ENCODE measurements at regions not wholly inside any gene's neighbourhood (a gene's known extent, or its start where the extent isn't known, plus 50 kb on each side); places are given as distances from the start of the nearest gene placed in this dataset.

DNA sequence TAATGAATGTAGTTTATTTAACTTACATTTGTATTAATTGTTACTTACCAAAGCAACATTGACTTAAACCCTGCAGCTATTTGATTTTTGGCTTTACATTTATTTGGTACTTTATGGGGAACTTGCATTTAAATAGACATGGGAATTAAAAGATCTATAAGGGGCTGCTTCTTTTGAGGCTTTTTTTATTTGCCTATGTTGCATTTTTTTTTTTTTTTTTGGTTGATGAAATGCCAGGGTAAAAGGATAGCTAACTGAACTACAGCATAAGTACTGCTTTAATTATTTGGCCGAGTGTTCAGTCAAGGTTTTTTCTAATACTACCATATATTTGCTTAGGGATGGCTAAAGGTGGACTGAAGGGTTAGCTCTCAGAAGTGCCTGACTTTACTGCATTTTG is 62.5 kb upstream of the CDH4 start:
- Histone ChIP-seq H3K4ac (replicated peaks; ENCODE audit: insufficient read length, low read depth, low read length) (no peak overlapping the region), H3K79me2 (ENCODE audit: control insufficient read depth in 1 of 2, insufficient read depth in 2 of 2, low read length in 2 of 2) (no peaks in the 10 kb centered on the region), H3K79me1 (ENCODE audit: low read depth, low read length) (no peaks in the 10 kb centered on the region), H2BK120ac (replicated peaks; ENCODE audit: low read depth, low read length) (no peak overlapping the region), H3K4me2 (ENCODE audit: insufficient read depth in 1 of 2, low read depth in 2 of 2, low read length in 2 of 2) (no peak overlapping the region), H2AFZ (ENCODE audit: low read length) (no peak overlapping the region), H4K5ac (ENCODE audit: insufficient read length, low read depth, low read length) (no peak overlapping the region), H4K8ac (ENCODE audit: extremely low read depth, insufficient read depth, low read length) (no peak overlapping the region), H3K14ac (ENCODE audit: insufficient read length) (no peak overlapping the region), H3K9ac (replicated peaks in 1 of 4; ENCODE audit: extremely low read depth in 1 of 4, low read depth in 3 of 4, low read length in 3 of 4) (no peak overlapping the region), H3K9me3 (ENCODE audit: insufficient read depth in 2 of 2, low read depth in 1 of 2, low read length in 1 of 2) (no peaks in the 10 kb centered on the region), H2BK20ac (ENCODE audit: low read length) (no peak overlapping the region), H3K27me3 (replicated peaks in 1 of 4; ENCODE audit: control insufficient read depth in 3 of 4, extremely low read depth in 1 of 4, insufficient read depth in 3 of 4, low read length in 3 of 4) (peaks cover 0 to 7% (median 0%) of the 10 kb centered on the region in 4 experiments; a peak in 3 of 7 replicates), H4K91ac (replicated peaks; ENCODE audit: insufficient read length, low read length) (no peak overlapping the region), H3K36me3 (ENCODE audit: control insufficient read depth in 2 of 4, insufficient read depth in 4 of 4, low read length in 3 of 4) (no peaks in the 10 kb centered on the region), H4K20me1 (replicated peaks in 1 of 2; ENCODE audit: control insufficient read depth in 1 of 2, insufficient read depth in 2 of 2, low read length in 2 of 2) (no peaks in the 10 kb centered on the region), H2BK5ac (ENCODE audit: low read depth, low read length) (no peak overlapping the region), H3K27ac (ENCODE audit: low read depth, low read length) (no peak overlapping the region), H3K18ac (ENCODE audit: extremely low read depth, low read length) (no peak overlapping the region), H2BK15ac (ENCODE audit: low read length) (no peak overlapping the region), H3K4me1 (replicated peaks in 1 of 4; ENCODE audit: control insufficient read depth in 3 of 4, insufficient read depth in 4 of 4, low read length in 3 of 4) (peaks cover 0 to 5% (median 1%) of the 10 kb centered on the region in 4 experiments; a peak in 3 of 7 replicates), H3K4me3 (ENCODE audit: extremely low read depth in 1 of 4, insufficient read depth in 2 of 4, low read depth in 3 of 4, low read length in 4 of 4) (no peak overlapping the region), H2BK12ac (ENCODE audit: low read depth, low read length) (no peak overlapping the region), H3K23me2 (ENCODE audit: low read depth, low read length) (no peaks in the 10 kb centered on the region), H3K56ac (replicated peaks; ENCODE audit: insufficient read length, low read depth, low read length) (no peak overlapping the region), H3K23ac (ENCODE audit: insufficient read length) (no peak overlapping the region), H2AK5ac (ENCODE audit: low read depth, low read length) (no peak overlapping the region)
- FAIRE-seq (no peak), DNase-seq (ENCODE audit: low read depth in 1 of 2, low spot score in 2 of 2) (no peak)
- POLR2A ChIA-PET (ENCODE audit: partially characterized antibody): no interaction called here
- TF ChIP-seq BACH1 (IDR thresholded peaks at IDR 0.05; ENCODE audit: low read length) (no peak), CHD1 (IDR thresholded peaks at IDR 0.05; ENCODE audit: low read depth, low read length) (no peak), EZH2 (IDR thresholded peaks at IDR 0.05; ENCODE audit: low read depth, low read length, severe bottlenecking) (no peak), ASH2L (IDR thresholded peaks at IDR 0.05; ENCODE audit: low read length) (no peak), CBX5 (IDR thresholded peaks at IDR 0.05; ENCODE audit: low read depth, low read length) (no peak), KDM1A (IDR thresholded peaks at IDR 0.05; ENCODE audit: borderline replicate concordance, low read length) (no peak), KDM5A (IDR thresholded peaks at IDR 0.05; ENCODE audit: low read length) (no peak), SP4 (IDR thresholded peaks at IDR 0.05; ENCODE audit: low read length) (no peak), CBX8 (IDR thresholded peaks at IDR 0.05; ENCODE audit: borderline replicate concordance, low read depth, low read length) (no peak), SP2 (IDR thresholded peaks at IDR 0.05; ENCODE audit: low read length) (no peak), TCF12 (IDR thresholded peaks at IDR 0.05; ENCODE audit: low read depth, low read length) (no peak), POLR2A (IDR thresholded peaks at IDR 0.05; ENCODE audit: control extremely low read depth in 1 of 2, low read depth in 2 of 2, low read length in 2 of 2) (no peak)
- TF ChIP-seq, protein P1, sequence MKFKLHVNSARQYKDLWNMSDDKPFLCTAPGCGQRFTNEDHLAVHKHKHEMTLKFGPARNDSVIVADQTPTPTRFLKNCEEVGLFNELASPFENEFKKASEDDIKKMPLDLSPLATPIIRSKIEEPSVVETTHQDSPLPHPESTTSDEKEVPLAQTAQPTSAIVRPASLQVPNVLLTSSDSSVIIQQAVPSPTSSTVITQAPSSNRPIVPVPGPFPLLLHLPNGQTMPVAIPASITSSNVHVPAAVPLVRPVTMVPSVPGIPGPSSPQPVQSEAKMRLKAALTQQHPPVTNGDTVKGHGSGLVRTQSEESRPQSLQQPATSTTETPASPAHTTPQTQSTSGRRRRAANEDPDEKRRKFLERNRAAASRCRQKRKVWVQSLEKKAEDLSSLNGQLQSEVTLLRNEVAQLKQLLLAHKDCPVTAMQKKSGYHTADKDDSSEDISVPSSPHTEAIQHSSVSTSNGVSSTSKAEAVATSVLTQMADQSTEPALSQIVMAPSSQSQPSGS (IDR thresholded peaks at IDR 0.05; ENCODE audit: low read length): no peak
- TF ChIP-seq, protein P2, sequence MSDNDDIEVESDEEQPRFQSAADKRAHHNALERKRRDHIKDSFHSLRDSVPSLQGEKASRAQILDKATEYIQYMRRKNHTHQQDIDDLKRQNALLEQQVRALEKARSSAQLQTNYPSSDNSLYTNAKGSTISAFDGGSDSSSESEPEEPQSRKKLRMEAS (IDR thresholded peaks at IDR 0.05): no peak
- WGBS, 2 experiments (ENCODE audit: extremely low coverage in 1 of 2, insufficient coverage in 1 of 2, insufficient read length in 1 of 2, insufficient replicate concordance in 2 of 2, low coverage in 1 of 2, low lambda C conversion rate in 2 of 2, missing lambda C conversion rate in 1 of 2): 70% methylated on average over 1 of the region's 1 CpG; no CpG with 5 or more reads in 1 of the 2 experiments
- CTCF ChIA-PET (ENCODE audit: partially characterized antibody): interaction anchor here (0.6 to 1.8 kb wide), 3 partner anchors 19 to 579 kb away, joined by 3 to 5 read pairs (median 3); no protein-coding TSS in a partner anchor

Measured in H1 (cell line).